DND-41 (cell line): ENCODE measurements at regions not wholly inside any gene's neighbourhood (a gene's known extent, or its start where the extent isn't known, plus 50 kb on each side); places are given as distances from the start of the nearest gene placed in this dataset.

Experiments
- EZH2 ChIP-seq: IDR thresholded peaks from 3 replicates; pipeline ENCODE4 v1.6.1; 2012; ENCODE audit warnings: borderline replicate concordance, low read depth, mild to moderate bottlenecking, moderate library complexity, low read length, inconsistent platforms; ENCODE audit not compliant: severe bottlenecking
- TF ChIP-seq, protein P1 (sequence below): IDR thresholded peaks from 2 replicates; pipeline ENCODE4 v1.5.1; 2012; ENCODE audit warnings: borderline replicate concordance, low read length, moderate library complexity, mild to moderate bottlenecking; ENCODE audit not compliant: poor library complexity, severe bottlenecking; ENCODE audit errors: extremely low read depth

- TF ChIP-seq, protein P1, sequence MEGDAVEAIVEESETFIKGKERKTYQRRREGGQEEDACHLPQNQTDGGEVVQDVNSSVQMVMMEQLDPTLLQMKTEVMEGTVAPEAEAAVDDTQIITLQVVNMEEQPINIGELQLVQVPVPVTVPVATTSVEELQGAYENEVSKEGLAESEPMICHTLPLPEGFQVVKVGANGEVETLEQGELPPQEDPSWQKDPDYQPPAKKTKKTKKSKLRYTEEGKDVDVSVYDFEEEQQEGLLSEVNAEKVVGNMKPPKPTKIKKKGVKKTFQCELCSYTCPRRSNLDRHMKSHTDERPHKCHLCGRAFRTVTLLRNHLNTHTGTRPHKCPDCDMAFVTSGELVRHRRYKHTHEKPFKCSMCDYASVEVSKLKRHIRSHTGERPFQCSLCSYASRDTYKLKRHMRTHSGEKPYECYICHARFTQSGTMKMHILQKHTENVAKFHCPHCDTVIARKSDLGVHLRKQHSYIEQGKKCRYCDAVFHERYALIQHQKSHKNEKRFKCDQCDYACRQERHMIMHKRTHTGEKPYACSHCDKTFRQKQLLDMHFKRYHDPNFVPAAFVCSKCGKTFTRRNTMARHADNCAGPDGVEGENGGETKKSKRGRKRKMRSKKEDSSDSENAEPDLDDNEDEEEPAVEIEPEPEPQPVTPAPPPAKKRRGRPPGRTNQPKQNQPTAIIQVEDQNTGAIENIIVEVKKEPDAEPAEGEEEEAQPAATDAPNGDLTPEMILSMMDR: no peak
- TF ChIP-seq EZH2: no peak
Measured at GRCh38 chr5:63217422-63217821, 638.8 kb downstream of the LRRC70 start.
